Activated naive CD8-positive, alpha-beta T cell (primary cell): ENCODE measurements at regions not wholly inside any gene's neighbourhood (a gene's known extent, or its start where the extent isn't known, plus 50 kb on each side); places are given as distances from the start of the nearest gene placed in this dataset.

ENCODE experiments used
- H3K27ac Mint-ChIP-seq: one replicate; pipeline ENCODE4 v1.8.0; 2021; ENCODE audit warnings: mixed read lengths
- H3K27me3 Mint-ChIP-seq: one replicate; pipeline ENCODE4 v1.8.0; 2021; ENCODE audit warnings: mixed read lengths
- H3K36me3 Mint-ChIP-seq: one replicate; pipeline ENCODE4 v1.8.0; 2021; ENCODE audit warnings: mixed read lengths
- H3K4me1 Mint-ChIP-seq: one replicate; pipeline ENCODE4 v1.8.0; 2021; ENCODE audit warnings: low read depth, mixed read lengths
- H3K4me3 Mint-ChIP-seq: one replicate; pipeline ENCODE4 v1.8.0; 2021; ENCODE audit warnings: mild to moderate bottlenecking, mixed read lengths
- H3K9me3 Mint-ChIP-seq: one replicate; pipeline ENCODE4 v1.8.0; 2021; ENCODE audit warnings: low read depth, mixed read lengths

GRCh38 chr13:30006246-30006645 is 155.8 kb upstream of the UBL3 start:
- Mint-ChIP-seq H3K9me3 (no peaks in the 10 kb centered on the region), H3K27ac (no peak overlapping the region), H3K4me1 (peaks cover 13% of the 10 kb centered on the region), H3K27me3 (no peaks in the 10 kb centered on the region), H3K36me3 (no peaks in the 10 kb centered on the region), H3K4me3 (no peak overlapping the region)

DNA sequence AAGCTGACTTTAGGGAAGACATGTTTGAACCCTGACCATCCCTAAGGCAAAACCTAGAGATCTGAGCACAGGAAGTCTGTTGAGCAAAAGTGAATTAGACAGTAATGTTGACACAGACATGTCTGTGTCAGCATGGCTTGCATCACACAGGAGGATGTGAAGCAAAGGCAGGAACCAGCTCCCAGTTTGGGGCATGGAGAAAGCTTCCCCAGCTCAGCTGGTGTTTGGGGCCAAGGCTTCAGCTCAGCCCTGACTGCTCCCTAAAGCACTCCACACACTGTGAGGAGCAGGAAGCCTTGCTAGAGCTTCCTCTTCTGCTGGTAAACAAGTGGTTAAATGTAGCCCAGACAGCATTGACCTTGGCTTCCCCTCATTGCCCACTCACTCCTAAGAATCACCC is 153.8 kb upstream of the UBL3 start:
- peaks cover 13% of the 10 kb centered on the region for H3K4me1 Mint-ChIP-seq
- H3K36me3 Mint-ChIP-seq: no peaks in the 10 kb centered on the region
- no peak overlapping the region for H3K4me3 Mint-ChIP-seq
- H3K27me3 Mint-ChIP-seq: no peaks in the 10 kb centered on the region
- no peaks in the 10 kb centered on the region for H3K9me3 Mint-ChIP-seq
- no peak overlapping the region for H3K27ac Mint-ChIP-seq

GRCh38 chr13:30002577-30002976 is 152.2 kb upstream of the UBL3 start:
- Mint-ChIP-seq H3K4me3 (no peak overlapping the region), H3K36me3 (no peaks in the 10 kb centered on the region), H3K4me1 (peaks cover 13% of the 10 kb centered on the region), H3K27ac (no peak overlapping the region), H3K9me3 (no peaks in the 10 kb centered on the region), H3K27me3 (no peaks in the 10 kb centered on the region)

GRCh38 chr13:30000370-30000765 is 150.0 kb upstream of the UBL3 start:
- Mint-ChIP-seq H3K4me3 (no peak overlapping the region), H3K27ac (no peak overlapping the region), H3K4me1 (peaks cover 2% of the 10 kb centered on the region), H3K9me3 (no peaks in the 10 kb centered on the region), H3K27me3 (no peaks in the 10 kb centered on the region), H3K36me3 (no peaks in the 10 kb centered on the region)

- H3K4me3 Mint-ChIP-seq: no peak overlapping the region
- no peaks in the 10 kb centered on the region for H3K27me3 Mint-ChIP-seq
- H3K9me3 Mint-ChIP-seq: no peaks in the 10 kb centered on the region
- H3K4me1 Mint-ChIP-seq: no peaks in the 10 kb centered on the region
- H3K27ac Mint-ChIP-seq: no peak overlapping the region
- no peaks in the 10 kb centered on the region for H3K36me3 Mint-ChIP-seq
These were observed 149.3 kb upstream of the UBL3 start for GRCh38 chr13:29999492-30000369.

GRCh38 chr13:29996316-29996715 is 145.9 kb upstream of the UBL3 start:
- no peak overlapping the region for H3K27ac Mint-ChIP-seq
- no peaks in the 10 kb centered on the region for H3K4me1 Mint-ChIP-seq
- no peaks in the 10 kb centered on the region for H3K9me3 Mint-ChIP-seq
- no peaks in the 10 kb centered on the region for H3K36me3 Mint-ChIP-seq
- H3K27me3 Mint-ChIP-seq: no peaks in the 10 kb centered on the region
- no peak overlapping the region for H3K4me3 Mint-ChIP-seq

DNA sequence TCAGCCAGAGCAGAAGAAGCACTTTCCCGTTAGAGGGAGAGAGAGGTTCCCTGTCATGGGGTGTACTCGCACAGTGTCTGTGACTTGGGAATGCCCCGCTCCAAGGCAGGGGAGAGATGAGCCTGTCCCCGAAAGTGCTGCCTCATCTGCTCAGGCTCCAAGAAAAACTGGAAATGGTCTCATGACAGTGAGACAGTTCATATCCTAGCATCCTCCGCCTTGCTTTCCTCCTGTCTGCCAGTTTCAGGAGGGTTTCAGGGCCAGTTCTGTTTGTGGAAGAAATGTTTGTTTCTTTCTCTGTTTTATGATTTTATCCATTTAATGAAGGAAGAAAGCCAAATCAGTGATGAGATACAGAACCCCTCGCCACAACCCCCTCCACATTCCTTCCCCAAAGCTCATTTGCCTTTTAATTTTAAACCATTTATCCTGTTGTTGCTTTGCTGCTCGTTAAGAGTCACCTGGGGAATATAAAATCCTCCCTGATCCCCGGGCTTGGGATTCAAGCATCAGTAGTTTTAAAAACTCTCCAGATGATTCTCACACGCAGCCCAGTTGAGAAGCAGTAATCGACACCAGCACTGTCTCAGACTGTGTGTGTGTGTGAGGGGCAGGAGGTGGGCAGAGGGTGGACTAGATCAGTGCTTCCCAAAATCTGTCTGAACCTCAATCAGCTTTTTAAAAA is 144.6 kb upstream of the UBL3 start:
- no peak overlapping the region for H3K27ac Mint-ChIP-seq

DNA sequence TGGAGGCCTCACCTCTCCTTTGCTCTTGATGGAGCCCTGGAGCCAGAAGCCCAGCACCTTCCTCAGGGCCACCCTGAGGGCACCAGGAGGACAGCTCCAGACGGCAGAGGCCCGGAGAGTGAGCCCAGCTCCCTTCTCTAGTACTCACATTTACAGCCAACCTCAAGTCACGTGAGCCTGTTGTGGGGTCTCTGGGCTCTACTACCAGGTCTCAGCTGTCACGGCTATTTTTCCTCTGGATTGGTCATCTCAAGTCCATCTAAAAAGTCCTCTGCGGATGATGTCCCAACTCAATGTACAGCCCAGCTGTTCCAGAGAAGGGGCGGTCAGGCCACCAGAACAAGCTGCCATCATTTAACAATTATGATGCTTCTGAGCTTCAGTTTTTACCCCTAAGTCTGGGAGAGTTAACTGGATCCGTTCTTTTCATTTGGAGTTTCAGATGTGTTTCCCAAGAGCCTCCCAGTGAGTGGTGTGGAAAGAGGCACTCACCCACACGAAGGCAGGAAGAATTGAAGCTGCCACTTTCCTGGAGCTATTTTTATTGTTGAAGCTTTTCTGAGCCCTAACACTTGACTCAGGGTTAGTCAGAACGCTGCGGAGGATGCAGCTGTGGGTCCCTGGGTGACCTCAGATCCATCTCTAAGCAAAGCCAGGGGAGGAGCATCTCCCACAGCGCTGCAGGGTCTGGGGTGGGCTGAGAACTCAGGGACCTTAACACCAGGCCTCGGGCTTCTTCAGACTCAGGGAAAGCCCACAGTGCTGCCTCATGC is 143.5 kb upstream of the UBL3 start:
- Mint-ChIP-seq H3K9me3 (no peaks in the 10 kb centered on the region), H3K4me1 (no peaks in the 10 kb centered on the region), H3K27ac (no peak overlapping the region), H3K4me3 (no peak overlapping the region), H3K36me3 (no peaks in the 10 kb centered on the region), H3K27me3 (no peaks in the 10 kb centered on the region)

More for the DNA sequence above, 144.6 kb upstream of the UBL3 start:
- no peaks in the 10 kb centered on the region for H3K9me3 Mint-ChIP-seq
- H3K27me3 Mint-ChIP-seq: no peaks in the 10 kb centered on the region
- no peaks in the 10 kb centered on the region for H3K36me3 Mint-ChIP-seq
- H3K4me3 Mint-ChIP-seq: no peak overlapping the region
- H3K4me1 Mint-ChIP-seq: no peaks in the 10 kb centered on the region

DNA sequence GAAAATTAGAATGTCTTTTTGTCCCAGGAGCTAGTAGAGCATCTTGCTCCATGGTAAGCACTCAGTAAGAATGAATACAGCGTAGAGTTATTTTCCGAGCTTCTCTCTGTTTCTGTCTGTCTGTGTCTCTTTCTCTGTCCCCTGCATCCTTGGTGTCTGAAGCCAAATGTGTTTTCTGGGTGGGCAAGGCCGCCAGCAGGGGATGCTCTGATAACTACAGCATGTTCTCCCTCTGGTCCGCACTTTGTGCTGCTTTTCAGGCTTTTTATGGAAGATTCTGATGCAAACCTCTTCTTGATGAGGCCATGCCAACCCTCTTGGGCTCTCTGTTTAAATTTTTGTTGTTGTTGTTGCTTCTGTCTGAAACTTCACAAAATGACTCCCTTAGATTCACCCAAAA is 142.8 kb upstream of the UBL3 start:
- peaks cover 2% of the 10 kb centered on the region for H3K9me3 Mint-ChIP-seq
- no peak overlapping the region for H3K4me3 Mint-ChIP-seq
- H3K4me1 Mint-ChIP-seq: no peaks in the 10 kb centered on the region
- no peaks in the 10 kb centered on the region for H3K27me3 Mint-ChIP-seq
- H3K36me3 Mint-ChIP-seq: peaks cover 1% of the 10 kb centered on the region
- no peak overlapping the region for H3K27ac Mint-ChIP-seq

- Mint-ChIP-seq H3K4me3 (no peak overlapping the region), H3K27me3 (no peaks in the 10 kb centered on the region), H3K4me1 (no peaks in the 10 kb centered on the region), H3K36me3 (peaks cover 8% of the 10 kb centered on the region), H3K27ac (no peak overlapping the region), H3K9me3 (peaks cover 13% of the 10 kb centered on the region)
These were observed 140.9 kb upstream of the UBL3 start for GRCh38 chr13:29991343-29991742.

GRCh38 chr13:29987340-29987739 is 136.9 kb upstream of the UBL3 start:
- peaks cover 8% of the 10 kb centered on the region for H3K36me3 Mint-ChIP-seq
- H3K9me3 Mint-ChIP-seq: peaks cover 15% of the 10 kb centered on the region
- no peaks in the 10 kb centered on the region for H3K4me1 Mint-ChIP-seq
- H3K27me3 Mint-ChIP-seq: no peaks in the 10 kb centered on the region
- H3K4me3 Mint-ChIP-seq: no peak overlapping the region
- H3K27ac Mint-ChIP-seq: no peak overlapping the region

- Mint-ChIP-seq H3K9me3 (peaks cover 6% of the 10 kb centered on the region), H3K27me3 (no peaks in the 10 kb centered on the region), H3K4me3 (no peak overlapping the region), H3K27ac (no peak overlapping the region), H3K4me1 (peaks cover under 1% of the 10 kb centered on the region), H3K36me3 (no peaks in the 10 kb centered on the region)
These were observed 129.9 kb upstream of the UBL3 start for GRCh38 chr13:29980339-29980738.

GRCh38 chr13:29978211-29978610 is 127.8 kb upstream of the UBL3 start:
- no peak overlapping the region for H3K4me3 Mint-ChIP-seq
- no peaks in the 10 kb centered on the region for H3K27me3 Mint-ChIP-seq
- no peak overlapping the region for H3K27ac Mint-ChIP-seq
- peaks cover 4% of the 10 kb centered on the region for H3K4me1 Mint-ChIP-seq
- H3K36me3 Mint-ChIP-seq: no peaks in the 10 kb centered on the region
- H3K9me3 Mint-ChIP-seq: peaks cover 6% of the 10 kb centered on the region

DNA sequence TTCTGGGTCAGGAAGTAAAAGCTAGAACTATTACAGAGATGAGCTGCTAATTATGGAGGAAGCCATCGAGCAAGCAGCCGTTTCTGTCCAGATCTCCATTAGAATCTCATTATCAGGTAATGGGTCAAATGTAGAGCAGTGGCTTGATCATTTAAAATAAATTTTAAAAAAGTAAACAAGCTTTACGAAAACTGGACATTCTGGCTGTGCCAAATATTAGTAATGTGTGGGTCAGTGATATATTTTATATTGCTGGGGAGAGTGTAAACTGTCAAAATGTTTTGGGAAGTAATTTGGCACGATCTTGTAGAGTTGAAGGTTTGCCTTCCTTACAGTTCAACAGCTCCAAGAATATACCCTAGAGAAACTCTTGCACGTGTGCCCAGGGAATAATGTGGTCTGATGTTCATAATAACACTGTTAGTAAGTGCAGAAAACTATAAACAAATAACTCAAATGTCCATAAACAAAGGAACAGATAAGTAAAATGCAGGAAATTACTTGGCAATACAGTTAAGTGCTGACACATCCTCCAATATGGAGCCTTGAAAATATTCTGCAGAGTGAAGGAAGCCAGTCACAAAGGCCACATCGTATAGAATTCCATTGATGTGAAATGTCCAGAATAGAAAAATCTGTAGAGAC is 127.2 kb upstream of the UBL3 start:
- Mint-ChIP-seq H3K27me3 (no peaks in the 10 kb centered on the region), H3K4me3 (no peak overlapping the region), H3K27ac (no peak overlapping the region), H3K9me3 (peaks cover 6% of the 10 kb centered on the region), H3K36me3 (no peaks in the 10 kb centered on the region), H3K4me1 (peaks cover 4% of the 10 kb centered on the region)

GRCh38 chr13:29976535-29976934 is 126.1 kb upstream of the UBL3 start:
- no peaks in the 10 kb centered on the region for H3K27me3 Mint-ChIP-seq
- no peaks in the 10 kb centered on the region for H3K9me3 Mint-ChIP-seq
- peaks cover 4% of the 10 kb centered on the region for H3K4me1 Mint-ChIP-seq
- no peak overlapping the region for H3K4me3 Mint-ChIP-seq
- no peaks in the 10 kb centered on the region for H3K36me3 Mint-ChIP-seq
- H3K27ac Mint-ChIP-seq: no peak overlapping the region
